HepG2 (cell line): ENCODE measurements at regions not wholly inside any gene's neighbourhood (a gene's known extent, or its start where the extent isn't known, plus 50 kb on each side); places are given as distances from the start of the nearest gene placed in this dataset.

Source experiments
- EP300 ChIP-seq, 3 experiments: sonication (generic) in 1 of 3; formaldehyde crosslinking in 1 of 3; IDR thresholded peaks; 2 replicates each; pipeline versions ENCODE4 v1.5.1 to v1.6.1; 2011 to 2020; ENCODE audit warnings: low read depth in 2 of 3, low read length in 2 of 3, borderline replicate concordance in 1 of 3, improper control_type of control experiment in 1 of 3, mild to moderate bottlenecking in 1 of 3, missing genetic modification reagents in 1 of 3, moderate library complexity in 1 of 3
- FOXK2 ChIP-seq: fragments of 450-650 bp; IDR thresholded peaks from 2 replicates; pipeline ENCODE4 v1.6.1; 2016
- NFE2L2 ChIP-seq: fragments of 150-350 bp; IDR thresholded peaks from 2 replicates; pipeline ENCODE4 v1.6.1; 2014; ENCODE audit warnings: low read length
- POLR2A ChIP-seq, 2 experiments: IDR thresholded peaks; 2 replicates each; pipeline ENCODE4 v1.6.1; 2011; ENCODE audit warnings: low read depth in 2 of 2, low read length in 2 of 2, mild to moderate bottlenecking in 1 of 2, moderate library complexity in 1 of 2; ENCODE audit not compliant: insufficient read depth in 1 of 2
- SMC3 ChIP-seq: IDR thresholded peaks from 2 replicates; pipeline ENCODE4 v1.6.1; 2011; ENCODE audit warnings: low read length, improper control_type of control experiment
- ZNF224 ChIP-seq: sonication (generic); formaldehyde crosslinking; IDR thresholded peaks from 2 replicates; pipeline ENCODE4 v1.5.0; 2020; ENCODE audit warnings: mild to moderate bottlenecking, missing genetic modification reagents
- TF ChIP-seq, protein P1 (sequence below): sonication (generic); formaldehyde crosslinking; IDR thresholded peaks from 2 replicates; pipeline ENCODE4 v1.5.0; 2020; ENCODE audit warnings: mild to moderate bottlenecking, missing genetic modification reagents, moderate library complexity

DNA sequence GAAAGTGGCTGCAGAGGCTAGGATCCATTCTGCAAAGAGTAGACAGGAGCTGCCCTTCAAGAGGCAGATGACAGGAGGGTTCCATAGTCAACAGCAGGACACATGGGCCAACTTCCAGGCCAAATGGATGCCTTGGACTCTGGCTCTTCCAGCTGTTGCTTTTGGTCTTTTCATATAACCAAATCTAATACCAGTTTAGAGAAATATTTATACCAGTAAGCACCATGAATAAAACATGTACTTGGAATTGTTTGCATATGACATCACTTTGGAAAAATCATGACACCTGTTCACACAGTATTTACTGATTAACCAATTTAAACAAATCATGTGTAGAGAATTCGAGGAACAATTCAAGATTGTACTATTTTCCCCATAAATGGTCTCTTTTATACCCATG lies 481.3 kb downstream of the DMRT2 start:
- TF ChIP-seq SMC3, result no peak
- TF ChIP-seq POLR2A (IDR thresholded peaks at IDR 0.05; ENCODE audit: insufficient read depth in 1 of 2, low read depth in 2 of 2, low read length in 2 of 2), result no peak
- no peak for TF ChIP-seq NFE2L2
- TF ChIP-seq EP300 (IDR thresholded peaks at IDR 0.05; ENCODE audit: low read depth in 2 of 2, low read length in 2 of 2), result no peak
- no peak for TF ChIP-seq EP300 (CRISPR knock-in tag; IDR thresholded peaks at IDR 0.05; ENCODE audit: borderline replicate concordance)
- TF ChIP-seq ZNF224 (CRISPR knock-in tag), result no peak
- no peak for TF ChIP-seq FOXK2
- TF ChIP-seq, protein P1, sequence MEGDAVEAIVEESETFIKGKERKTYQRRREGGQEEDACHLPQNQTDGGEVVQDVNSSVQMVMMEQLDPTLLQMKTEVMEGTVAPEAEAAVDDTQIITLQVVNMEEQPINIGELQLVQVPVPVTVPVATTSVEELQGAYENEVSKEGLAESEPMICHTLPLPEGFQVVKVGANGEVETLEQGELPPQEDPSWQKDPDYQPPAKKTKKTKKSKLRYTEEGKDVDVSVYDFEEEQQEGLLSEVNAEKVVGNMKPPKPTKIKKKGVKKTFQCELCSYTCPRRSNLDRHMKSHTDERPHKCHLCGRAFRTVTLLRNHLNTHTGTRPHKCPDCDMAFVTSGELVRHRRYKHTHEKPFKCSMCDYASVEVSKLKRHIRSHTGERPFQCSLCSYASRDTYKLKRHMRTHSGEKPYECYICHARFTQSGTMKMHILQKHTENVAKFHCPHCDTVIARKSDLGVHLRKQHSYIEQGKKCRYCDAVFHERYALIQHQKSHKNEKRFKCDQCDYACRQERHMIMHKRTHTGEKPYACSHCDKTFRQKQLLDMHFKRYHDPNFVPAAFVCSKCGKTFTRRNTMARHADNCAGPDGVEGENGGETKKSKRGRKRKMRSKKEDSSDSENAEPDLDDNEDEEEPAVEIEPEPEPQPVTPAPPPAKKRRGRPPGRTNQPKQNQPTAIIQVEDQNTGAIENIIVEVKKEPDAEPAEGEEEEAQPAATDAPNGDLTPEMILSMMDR (CRISPR knock-in tag), result no peak
